ENCODE measurements at regions not wholly inside any gene's neighbourhood (a gene's known extent, or its start where the extent isn't known, plus 50 kb on each side); places are given as distances from the start of the nearest gene placed in this dataset.

DNA sequence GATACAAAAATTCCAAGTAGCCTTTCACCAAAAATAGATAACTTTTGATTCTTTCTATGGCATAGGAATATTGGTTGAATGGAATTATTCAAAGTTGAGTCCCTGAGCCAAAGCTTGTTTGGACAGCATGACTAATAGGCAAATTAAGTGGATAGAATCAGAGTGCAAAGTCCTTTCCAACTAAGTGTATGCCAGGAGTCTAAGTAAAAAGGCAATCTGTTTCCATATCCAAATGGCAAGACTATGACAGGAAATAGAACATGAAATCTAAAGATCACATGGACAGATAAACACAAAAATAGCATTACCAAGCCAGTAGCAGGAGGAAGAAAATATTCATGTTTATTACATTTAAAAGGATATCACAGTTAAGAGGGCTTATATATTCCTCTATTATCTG lies 804.6 kb downstream of the SLITRK6 start:
- TF ChIP-seq, protein P1, sequence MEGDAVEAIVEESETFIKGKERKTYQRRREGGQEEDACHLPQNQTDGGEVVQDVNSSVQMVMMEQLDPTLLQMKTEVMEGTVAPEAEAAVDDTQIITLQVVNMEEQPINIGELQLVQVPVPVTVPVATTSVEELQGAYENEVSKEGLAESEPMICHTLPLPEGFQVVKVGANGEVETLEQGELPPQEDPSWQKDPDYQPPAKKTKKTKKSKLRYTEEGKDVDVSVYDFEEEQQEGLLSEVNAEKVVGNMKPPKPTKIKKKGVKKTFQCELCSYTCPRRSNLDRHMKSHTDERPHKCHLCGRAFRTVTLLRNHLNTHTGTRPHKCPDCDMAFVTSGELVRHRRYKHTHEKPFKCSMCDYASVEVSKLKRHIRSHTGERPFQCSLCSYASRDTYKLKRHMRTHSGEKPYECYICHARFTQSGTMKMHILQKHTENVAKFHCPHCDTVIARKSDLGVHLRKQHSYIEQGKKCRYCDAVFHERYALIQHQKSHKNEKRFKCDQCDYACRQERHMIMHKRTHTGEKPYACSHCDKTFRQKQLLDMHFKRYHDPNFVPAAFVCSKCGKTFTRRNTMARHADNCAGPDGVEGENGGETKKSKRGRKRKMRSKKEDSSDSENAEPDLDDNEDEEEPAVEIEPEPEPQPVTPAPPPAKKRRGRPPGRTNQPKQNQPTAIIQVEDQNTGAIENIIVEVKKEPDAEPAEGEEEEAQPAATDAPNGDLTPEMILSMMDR (IDR thresholded peaks at IDR 0.05 in 2 of 3, conservative IDR thresholded peaks at IDR 0.05 in 1 of 3; ENCODE audit: borderline replicate concordance in 1 of 3, insufficient read depth in 1 of 3, low read depth in 2 of 3, low read length in 2 of 3), result no peak
- TF ChIP-seq, protein P2, sequence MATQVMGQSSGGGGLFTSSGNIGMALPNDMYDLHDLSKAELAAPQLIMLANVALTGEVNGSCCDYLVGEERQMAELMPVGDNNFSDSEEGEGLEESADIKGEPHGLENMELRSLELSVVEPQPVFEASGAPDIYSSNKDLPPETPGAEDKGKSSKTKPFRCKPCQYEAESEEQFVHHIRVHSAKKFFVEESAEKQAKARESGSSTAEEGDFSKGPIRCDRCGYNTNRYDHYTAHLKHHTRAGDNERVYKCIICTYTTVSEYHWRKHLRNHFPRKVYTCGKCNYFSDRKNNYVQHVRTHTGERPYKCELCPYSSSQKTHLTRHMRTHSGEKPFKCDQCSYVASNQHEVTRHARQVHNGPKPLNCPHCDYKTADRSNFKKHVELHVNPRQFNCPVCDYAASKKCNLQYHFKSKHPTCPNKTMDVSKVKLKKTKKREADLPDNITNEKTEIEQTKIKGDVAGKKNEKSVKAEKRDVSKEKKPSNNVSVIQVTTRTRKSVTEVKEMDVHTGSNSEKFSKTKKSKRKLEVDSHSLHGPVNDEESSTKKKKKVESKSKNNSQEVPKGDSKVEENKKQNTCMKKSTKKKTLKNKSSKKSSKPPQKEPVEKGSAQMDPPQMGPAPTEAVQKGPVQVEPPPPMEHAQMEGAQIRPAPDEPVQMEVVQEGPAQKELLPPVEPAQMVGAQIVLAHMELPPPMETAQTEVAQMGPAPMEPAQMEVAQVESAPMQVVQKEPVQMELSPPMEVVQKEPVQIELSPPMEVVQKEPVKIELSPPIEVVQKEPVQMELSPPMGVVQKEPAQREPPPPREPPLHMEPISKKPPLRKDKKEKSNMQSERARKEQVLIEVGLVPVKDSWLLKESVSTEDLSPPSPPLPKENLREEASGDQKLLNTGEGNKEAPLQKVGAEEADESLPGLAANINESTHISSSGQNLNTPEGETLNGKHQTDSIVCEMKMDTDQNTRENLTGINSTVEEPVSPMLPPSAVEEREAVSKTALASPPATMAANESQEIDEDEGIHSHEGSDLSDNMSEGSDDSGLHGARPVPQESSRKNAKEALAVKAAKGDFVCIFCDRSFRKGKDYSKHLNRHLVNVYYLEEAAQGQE (IDR thresholded peaks at IDR 0.05; ENCODE audit: low read depth), result no peak
- TF ChIP-seq SP1 (IDR thresholded peaks at IDR 0.05; ENCODE audit: low read depth) (no peak), POLR2A (IDR thresholded peaks at IDR 0.05; ENCODE audit: borderline replicate concordance, extremely low read depth, insufficient read depth, insufficient read length) (no peak), ZNF274 (IDR thresholded peaks at IDR 0.05; ENCODE audit: low read depth, low read length) (no peak), POLR2AphosphoS5 (IDR thresholded peaks at IDR 0.05; ENCODE audit: low read depth, low read length) (no peak)

Measured in HCT116 (cell line).